Tongue (tissue), 1 donor: ENCODE measurements at regions not wholly inside any gene's neighbourhood (a gene's known extent, or its start where the extent isn't known, plus 50 kb on each side); places are given as distances from the start of the nearest gene placed in this dataset.
A peak's percentile ranks its signal among the peaks of the same experiment; 100 is the strongest.

Source experiments
- DNase-seq: peaks from one replicate; pipeline ENCODE4 v3.0.0-alpha.2; 2015

DNA sequence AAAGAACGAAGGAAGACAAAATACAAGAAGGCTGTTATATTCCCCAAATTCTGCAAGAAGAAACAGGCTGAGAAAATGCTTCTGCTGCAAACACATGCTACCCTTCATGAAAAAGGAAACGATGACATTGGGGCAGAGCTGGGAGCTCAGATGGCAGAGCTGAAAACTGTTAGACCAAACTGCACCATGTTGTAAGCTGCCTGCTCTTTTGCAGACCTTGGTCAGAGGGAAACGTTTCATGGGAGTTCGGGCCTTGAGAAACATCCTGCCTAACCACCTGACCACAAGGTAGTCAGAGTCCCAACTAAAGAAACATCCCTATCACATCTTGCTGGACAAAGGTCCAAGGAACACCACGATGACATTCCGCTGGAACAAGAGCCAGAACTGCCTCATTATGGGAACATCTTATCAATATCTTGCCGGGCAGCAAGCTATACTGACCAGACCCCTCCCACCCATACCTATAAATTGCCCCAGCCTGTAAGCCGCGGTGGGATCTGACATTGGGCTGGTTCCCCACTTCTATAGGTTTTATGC lies 110.7 kb upstream of the CTSC start:
- no peak for DNase-seq

DNA sequence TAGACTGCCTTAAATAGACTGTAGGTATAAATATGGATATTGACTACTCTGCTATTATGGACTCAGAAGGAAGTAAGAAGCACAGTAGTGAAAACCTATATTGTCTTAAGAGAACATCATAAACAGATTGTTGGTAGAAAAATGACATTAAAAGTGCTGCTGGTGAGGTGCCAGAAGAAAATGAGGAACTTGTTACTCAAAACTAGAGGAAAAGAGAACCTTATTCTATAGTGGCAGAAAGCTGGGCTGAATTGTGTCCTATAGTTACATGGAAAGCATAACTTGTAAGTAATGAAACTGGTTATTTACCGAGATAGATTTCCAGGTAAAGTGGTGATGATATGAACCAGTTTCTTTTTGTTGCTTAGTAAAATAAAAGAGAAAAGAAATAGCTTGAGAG lies 109.7 kb upstream of the CTSC start:
- no peak for DNase-seq

DNA sequence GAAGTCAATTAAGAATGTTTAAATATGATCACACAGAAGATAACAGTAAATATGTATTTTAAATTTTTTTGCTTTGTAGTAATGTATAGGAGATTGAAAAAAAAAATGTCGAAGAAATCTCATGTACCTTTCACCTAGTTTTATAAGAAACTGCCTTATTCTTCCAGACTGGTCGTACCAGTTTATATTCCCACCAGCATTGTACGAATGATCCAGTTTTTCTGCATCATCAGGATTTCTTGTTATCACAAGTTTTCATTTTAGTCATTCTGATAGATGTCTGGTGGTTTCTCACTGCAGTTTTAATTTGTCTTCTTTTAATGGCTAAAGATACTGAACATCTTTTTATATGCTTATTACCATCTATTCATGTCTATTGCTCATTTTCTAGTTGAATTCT lies 101.8 kb upstream of the CTSC start:
- DNase-seq: peak; percentile 12

DNA sequence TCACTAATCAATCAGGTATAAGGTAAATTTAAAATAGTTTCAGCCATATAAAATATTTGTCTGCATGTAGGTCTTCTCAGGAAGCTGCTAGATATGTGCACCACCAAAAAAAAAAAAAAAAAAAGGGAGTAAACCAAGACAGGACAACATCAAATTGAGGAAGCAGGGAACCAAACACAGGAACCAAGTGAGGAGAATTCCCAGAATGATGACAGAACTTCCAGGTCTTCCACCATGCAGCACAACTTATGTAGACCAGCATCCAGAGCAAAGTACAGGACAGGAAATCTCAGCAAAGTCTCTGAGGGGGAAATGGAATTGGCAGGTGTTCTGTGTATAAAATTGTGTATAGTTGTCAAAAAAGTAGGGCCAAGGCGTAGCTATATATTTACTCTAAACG lies 101.2 kb upstream of the CTSC start:
- no peak for DNase-seq

DNA sequence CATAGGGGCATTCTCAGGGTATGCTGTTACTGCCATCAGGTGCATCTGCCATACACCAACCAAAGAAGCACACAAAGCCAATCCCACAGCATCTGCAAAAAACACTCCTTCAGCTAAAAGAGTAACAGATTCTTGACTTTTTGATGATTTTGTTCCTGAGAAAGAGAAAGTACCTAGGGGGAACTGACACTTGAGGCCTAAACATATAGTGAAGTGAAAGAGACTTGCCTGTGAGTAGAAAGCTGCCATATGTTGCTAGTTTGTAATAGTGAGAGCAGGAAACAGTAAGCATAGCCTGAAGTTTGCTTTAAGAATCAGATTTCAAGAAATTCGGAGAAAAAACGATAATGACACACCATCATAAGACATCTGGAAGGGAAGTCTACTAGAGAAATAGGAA lies 97.9 kb upstream of the CTSC start:
- no peak for DNase-seq

DNA sequence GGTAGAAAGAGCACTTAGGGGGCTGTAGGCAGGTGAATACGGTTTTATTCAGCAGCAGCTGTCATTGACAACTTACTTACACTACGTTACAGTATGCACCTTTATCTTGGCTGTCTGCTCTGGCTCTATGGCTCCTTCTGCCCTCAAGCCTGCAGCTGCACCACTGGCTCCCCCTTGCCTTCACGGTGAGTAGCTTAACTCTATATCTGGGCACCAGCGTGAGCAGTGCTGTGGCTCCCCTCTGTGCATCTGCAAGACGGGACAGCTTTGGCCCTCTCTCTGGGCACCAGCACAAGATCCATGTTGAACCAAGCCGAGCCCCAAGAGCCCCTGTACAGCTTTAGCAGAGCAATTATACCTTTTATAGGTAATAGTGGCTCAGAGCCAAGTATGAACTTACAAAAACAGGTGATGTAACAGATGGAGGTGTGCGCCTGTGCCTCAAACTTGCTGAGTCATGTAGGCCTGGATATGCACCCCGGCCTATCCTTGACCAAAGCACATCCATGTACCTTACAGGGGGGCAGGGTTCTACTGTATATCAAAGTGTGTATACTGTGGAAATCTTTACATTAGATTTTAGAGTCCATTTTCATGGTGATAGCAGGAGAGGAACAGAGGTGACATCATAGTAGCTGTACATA lies 96.9 kb upstream of the CTSC start:
- DNase-seq: no peak

- DNase-seq: no peak
These were observed 96.1 kb upstream of the CTSC start for GRCh38 chr11:88433536-88434230.

GRCh38 chr11:88431675-88432341 lies 94.3 kb upstream of the CTSC start:
- DNase-seq: no peak

DNA sequence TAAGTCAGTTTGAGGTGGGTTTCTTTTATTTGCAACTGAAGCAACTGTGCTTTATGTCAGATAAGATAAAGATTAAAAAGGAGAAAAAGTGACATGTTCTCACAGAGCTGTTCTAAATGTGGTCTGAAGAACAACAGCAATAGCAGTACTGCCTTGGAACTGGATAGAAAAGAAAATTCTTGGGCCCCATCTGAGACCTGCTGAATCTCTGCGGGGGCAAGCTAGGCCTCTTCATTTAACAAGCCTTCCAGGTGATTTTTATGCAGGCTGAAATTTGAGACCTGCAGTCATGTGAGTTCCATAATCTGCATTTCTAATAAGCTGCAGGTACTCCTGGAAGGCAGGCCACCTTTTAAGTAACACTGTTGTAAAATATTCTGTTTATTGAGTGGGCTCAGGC lies 91.4 kb upstream of the CTSC start:
- no peak for DNase-seq

GRCh38 chr11:88427719-88428118 lies 90.2 kb upstream of the CTSC start:
- no peak for DNase-seq

- DNase-seq: no peak
These were observed 87.3 kb upstream of the CTSC start for GRCh38 chr11:88424881-88425280.

- DNase-seq: peak; percentile 22
These were observed 84.0 kb upstream of the CTSC start for GRCh38 chr11:88421530-88421929.

- no peak for DNase-seq
These were observed 82.7 kb upstream of the CTSC start for GRCh38 chr11:88420165-88420791.

- no peak for DNase-seq
These were observed 81.0 kb upstream of the CTSC start for GRCh38 chr11:88418508-88418907.

- no peak for DNase-seq
These were observed 78.0 kb upstream of the CTSC start for GRCh38 chr11:88415495-88415894.

DNA sequence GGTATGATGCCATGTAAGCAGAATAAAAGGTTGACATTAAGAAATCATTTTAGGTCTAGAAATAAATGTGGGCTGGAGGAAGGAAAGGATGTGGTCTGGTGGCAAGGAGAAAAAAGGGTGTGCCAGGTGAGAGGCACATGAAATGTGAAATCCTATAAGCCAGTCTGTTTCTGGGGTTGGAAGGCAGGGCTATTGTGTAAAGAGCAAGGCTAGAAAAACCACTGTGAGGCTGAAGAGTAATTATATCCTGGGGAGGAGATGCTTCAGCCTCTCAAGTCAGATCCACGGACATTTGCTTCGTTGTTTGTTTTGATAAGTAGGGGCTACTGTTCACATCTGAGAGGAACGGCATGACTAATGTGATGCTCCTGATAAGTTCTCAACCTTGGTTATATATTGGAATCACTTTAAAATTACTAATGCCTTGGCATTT lies 77.5 kb upstream of the CTSC start:
- no peak for DNase-seq

DNA sequence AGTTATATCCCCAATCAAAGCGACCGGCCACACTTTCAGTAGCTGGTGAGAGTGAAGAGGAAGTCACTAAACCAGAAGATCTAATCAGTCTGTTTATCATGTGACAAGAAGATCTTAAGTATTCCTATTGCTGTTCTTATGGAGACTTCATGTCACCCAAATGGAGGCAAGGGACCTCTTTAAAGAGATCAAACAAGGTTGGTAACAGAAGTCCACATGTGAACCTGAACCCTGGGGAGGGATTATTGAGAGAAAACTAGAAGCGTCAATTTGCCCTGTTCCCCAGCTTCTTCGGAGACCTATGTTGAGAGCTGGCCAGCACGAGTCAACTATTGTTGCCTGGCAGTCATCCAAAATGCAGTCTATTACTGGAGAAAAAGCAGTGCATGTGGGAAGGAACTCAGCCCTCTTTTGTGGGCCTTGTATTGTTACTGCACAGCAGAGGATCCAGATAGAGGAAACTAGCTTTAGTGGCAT lies 76.9 kb upstream of the CTSC start:
- DNase-seq: peak; percentile 82

GRCh38 chr11:88411265-88411664 lies 73.7 kb upstream of the CTSC start:
- no peak for DNase-seq

DNA sequence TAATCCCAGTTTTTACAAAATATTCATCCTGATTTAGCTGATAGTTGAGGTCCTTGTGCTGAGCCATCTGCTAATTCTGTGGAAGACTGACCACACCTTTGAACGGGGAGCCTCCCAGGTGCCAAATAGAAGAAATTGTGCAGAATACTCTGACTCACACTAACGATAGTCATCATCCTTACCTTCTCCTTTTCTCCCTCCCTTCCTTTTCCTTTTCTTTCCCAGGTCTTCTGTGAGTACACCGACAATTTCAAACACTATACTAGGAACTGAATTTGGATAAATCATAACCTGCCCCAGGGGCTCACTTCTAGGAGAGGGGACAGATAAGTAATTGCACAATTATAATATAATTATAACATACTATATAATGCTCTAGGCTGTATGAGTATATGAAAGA lies 73.1 kb upstream of the CTSC start:
- no peak for DNase-seq

- DNase-seq: no peak
These were observed 72.5 kb upstream of the CTSC start for GRCh38 chr11:88410056-88410455.

- DNase-seq: no peak
These were observed 69.3 kb upstream of the CTSC start for GRCh38 chr11:88406876-88407275.

DNA sequence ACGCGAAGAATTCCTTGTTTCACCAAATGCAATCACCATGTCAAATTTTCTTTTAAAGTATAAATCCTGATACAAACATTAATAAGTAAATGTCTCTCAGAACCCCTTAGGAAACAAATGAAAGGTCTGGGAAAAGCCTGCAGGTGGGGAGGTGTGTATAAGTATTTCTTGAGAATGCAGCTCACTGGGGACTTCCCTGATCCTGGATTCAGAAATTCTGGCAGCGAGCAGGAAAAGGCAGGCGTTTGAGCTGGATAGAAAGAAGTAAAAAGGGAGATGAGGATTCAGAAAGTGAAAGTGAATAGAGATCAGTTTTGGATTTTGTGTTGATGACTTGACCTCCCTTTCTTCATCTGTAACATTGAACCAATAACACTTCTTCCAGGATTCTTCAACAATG lies 68.3 kb upstream of the CTSC start:
- DNase-seq: no peak
